GM21360 (cell line): ENCODE measurements at regions not wholly inside any gene's neighbourhood (a gene's known extent, or its start where the extent isn't known, plus 50 kb on each side); places are given as distances from the start of the nearest gene placed in this dataset.
"Not testable (repeated sequence)": the region's sequence is repeated elsewhere in the genome, so short reads cannot be mapped to it uniquely, and the experiment has no call there.

Experiments
- ATAC-seq: cut with Tn5 transposase; IDR thresholded peaks from one replicate; pipeline ENCODE4 v1.9.1; 2021; ENCODE audit warnings: mild to moderate bottlenecking, moderate library complexity; ENCODE audit not compliant: unreplicated experiment

DNA sequence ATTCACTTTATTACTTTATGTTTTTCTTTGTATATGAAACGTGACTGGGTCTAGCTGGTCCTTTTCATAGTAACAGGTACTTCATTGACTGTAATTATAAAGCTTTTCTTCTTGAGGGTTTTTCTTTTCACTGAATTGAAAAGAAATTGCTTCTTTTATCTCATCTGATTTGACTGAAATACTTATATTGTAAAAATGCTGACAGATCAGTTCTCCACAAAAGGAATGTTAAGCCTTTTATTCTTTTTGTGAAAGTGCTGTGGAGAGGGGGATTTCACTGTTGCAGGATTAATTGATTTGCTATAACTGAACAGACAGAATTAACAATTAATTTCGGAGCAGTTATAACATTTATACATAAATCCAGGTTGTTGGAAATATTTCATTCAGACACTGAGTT, 2043.6 kb upstream of the C9orf72 start:
- ATAC-seq, result no peak

DNA sequence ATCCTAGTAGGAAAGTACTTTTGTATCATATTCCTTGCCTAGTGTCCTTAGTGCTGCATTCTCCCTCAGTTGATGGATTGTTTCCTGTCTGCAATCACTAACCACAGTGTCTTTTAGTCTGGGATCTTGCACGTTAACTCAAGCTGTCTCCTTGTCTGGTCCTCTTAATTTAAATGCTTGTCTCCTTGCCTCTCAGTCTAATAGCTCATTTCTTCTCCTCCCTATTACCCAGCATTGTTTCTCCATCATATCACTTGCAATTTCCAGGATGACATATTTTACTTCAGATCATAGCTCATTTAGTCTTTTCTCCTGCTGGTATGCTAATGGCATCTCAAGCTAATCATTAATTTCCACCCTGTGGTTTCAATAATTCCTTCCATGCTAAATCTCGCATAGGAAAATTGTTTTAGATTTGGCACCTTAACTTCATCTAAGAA, 2052.0 kb upstream of the C9orf72 start:
- ATAC-seq, result no peak

DNA sequence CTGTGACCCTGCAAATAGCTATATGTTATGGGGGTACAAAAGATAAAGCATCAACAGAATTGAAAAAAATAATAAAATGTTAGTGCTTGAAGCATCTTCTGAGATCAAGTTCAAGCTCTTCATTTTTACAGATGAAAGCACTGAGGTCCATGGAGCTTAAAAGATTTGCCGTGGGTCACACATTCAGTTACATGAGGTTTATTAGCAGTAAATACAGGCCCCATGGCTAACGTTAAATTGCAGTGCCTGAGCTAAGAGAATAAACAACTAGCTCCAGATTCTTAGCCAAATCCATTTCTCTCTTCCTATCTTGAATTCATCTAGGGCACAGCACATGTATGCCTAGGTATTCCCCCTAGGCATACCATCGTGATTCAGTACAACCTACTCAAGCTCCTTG, 2052.7 kb upstream of the C9orf72 start:
- no peak for ATAC-seq

DNA sequence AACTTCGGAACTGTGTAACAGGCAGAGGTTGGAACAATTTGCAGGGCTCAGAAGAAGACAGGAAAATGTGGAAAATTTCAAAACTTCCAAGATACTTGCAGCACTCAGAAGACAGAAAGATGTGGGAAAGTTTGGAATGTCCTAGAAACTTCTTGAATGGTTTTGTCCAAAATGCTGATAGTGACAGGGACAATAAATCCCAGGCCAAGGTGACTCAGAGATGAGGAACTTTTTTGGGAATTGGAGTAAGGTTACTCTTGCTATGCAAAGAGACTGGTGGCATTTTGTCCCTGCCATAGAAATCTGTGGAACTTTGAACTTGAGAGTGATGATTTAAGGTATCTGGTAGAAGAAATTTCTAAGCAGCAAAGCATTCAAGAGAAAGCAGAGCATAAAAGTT, 2055.6 kb upstream of the C9orf72 start:
- ATAC-seq, result not testable (repeated sequence)

DNA sequence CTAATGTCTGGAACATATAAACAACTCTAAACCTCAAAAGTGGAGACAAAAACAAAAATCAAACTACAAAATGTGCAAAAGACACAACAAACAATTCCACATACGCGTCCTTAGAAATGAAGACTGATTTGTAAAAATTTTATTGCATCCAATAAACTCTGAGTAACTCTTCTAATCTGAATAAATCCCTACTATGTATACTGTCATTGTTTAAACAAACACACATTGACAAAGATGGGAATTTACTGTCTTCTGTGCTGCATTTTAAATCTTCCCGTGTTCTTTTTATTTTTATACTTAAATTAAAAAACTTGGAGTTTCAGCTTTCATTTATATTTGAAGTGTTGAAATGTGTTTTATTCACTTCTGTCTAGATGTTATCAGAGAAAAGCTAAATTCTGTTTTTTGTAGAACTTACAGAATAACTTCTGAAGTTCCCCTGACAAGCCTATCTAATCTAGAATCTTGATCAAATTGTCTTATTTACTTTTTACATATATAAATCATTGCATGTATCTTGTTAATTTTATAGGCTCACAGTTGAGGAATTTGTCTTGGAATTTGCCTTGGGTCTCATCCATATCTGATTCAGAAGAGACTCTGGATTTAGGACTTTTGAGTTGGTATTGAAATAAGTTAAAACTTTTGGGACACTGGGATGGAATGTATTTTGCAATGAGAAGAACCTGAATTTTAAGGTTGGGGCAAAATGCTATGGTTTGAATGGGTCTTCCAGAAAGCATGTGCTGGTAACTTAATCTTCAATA, 2064.4 kb upstream of the C9orf72 start:
- no peak for ATAC-seq

DNA sequence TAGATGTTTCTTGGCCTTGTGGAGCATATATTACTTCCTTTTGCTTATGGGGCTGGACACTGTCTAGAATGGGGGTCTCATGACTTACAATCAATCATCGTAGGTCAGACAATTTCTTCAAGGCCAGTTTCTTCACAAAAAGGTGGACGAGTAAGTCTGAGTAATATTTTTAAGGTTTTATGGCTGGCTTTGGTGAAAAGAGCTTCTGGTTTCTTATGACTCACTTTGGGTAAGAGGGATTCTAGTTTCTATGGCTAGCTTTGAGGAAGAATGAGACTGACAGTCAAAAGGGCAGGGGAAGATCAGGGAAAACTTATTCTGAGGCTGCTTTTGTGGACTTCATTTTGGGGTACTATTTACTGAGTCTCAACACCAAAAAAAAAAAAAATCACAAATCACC, 2067.2 kb upstream of the C9orf72 start:
- no peak for ATAC-seq

DNA sequence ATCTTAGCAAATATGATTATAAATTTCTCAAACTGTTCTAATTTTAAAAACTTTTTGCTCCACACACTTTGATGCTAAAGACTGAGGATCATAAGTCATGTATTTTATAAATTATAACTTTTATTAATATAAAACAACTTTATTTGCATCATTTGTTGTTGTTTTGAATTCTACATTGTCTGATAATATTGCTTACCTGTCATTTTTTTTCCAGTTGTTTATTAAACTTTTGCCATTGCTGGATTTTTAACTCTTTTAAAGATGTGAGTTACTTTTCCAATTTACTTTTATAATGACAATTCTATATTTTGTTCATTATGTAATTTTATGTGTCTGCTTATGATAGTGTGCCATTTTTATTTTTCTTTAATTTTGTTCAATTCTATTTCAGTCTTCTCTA, 2071.2 kb upstream of the C9orf72 start:
- no peak for ATAC-seq

DNA sequence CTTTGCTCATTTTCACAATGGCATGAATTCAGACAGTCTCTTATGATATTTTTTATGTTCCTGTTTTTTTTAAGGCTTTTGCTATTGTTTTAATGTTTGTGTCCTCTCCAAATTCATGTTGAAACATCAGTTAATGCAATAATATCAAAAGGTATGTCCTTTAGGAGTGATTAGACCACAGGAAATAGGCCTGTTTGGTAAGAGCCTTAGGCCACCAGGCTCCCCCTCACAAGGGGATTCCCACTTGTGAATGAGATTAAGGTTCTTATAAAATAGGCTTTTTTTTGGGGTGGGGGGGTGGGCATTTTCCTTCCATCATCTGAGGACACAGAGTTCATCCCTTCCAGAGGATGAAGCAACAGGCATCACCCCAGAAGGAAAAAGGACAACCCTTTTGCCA, 2074.2 kb upstream of the C9orf72 start:
- no peak for ATAC-seq

DNA sequence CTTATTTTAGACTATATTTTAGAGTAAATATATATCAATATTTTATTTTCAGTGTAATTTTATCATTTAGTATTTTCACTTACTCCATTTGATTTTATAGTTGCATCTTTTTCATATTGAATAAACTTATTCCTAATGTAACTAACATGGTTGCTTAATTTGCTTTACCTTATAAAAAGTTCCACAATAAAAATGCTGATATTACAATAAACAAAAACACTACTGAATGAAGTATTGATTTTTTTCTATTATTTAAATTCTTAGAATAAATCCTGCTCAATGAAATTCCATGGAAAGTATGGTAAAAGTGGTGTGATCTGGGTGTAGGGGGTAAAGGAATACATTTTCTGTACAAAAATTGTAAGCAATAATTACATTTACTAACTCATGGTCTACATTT, 2074.9 kb upstream of the C9orf72 start:
- no peak for ATAC-seq

DNA sequence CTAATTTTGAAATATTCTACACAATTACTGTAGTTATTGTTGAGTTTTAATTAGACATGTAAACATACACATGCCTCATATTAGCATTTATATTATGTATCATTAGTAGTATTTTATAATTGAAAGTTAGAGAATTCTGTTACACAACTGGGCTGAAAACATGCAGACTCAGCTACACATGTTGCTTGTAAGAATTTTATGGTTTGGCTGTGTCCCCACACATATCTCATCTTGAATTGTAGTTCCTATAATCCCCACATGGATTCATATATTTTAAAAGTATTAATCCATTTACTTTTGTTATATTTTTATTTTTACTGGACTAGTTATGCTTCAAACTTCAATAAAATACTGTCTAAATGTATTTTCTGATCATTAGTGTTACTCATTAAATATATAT, 2075.3 kb upstream of the C9orf72 start:
- no peak for ATAC-seq

DNA sequence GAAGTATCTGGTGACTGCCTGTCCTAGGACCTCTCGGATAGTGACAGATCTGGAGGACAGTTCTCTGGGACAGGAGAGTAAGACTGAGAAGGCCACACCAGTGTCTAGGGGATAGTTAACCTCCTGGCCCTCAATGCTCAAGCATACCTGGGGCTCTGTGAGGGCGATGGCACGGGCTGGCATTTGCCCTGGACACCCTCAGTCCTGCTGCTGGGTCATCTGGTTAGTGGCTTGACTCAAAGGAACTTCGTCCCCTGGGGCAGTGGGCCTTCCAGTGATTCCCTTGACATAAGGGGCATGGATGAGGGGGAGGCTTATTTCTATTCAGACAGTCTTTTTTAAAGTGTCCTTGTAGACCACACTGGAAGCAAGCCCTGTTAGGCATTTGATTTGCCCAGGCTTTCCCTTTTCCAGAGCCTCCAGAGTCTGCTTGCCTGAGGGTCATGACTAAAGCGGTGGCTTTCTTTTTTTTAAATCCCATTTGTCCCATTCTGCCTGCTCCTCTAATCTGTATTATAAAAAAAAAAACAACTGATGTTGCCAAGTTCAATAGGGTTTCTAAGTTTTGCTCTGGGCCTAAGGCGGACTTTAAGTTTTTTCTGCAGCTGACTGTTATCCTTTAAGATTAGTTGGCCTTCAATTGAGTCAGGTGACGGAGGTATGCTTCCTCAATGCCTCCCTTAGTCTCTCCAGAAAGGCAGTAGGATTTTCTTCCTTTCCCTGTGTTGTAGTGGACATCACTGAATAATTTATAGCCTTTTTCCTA, 2083.5 kb upstream of the C9orf72 start:
- no peak for ATAC-seq

DNA sequence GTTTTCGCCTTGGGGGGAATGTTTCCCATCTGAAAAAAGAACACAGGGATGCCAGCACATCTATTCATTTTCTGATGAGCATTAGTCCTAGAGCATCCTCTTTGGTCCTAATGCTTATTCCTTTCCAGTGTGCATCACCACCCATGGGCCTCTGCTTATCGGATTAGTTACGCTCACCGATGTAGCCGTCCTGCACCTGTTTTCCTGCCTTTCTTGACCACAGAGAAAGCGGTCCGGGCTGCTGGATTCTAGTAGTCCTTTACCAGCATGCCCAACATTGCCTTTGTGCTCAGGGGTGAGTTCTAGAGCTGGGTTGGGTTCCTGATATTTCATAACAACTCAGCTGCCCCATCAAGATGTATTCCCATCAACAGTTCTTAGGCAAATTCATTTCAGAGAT, 2084.5 kb upstream of the C9orf72 start:
- ATAC-seq, result no peak

DNA sequence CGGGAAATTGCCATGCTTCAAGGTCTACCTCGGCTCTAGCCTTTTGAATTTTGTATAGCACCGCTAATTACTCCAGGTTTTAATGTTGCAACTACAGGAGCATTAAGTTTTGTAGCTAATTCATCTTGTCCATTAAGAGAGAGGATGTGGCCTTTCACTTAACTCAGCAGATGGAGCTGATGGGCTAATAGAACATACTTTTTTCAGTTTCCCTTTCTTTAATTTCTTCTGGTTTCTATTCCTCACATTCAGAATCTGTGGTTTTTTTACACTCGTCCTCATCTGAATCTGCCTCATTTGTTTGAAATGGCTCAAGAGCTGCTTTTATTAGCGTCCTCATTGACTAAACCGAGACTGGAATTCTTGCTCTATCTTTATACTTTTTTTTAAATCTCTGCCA, 2085.7 kb upstream of the C9orf72 start:
- no peak for ATAC-seq

DNA sequence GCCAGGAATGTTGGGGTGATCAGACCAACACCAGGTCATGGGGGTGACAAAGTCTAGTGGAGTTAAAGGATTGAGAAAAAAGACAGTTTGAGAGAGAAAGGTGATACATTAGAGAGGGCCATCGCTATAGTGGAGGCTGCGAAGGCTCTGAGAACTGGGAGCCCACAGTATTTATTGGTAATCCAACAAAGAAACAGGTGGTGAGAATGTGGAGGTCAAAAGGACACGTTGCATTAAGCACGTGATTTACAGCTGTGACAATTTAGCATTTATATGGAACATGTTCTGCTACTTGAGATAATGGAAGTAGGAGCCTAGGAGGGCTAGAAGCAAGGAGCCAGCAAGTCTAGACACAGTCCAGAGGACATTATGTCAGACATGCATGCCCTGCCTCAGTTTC, 2086.5 kb upstream of the C9orf72 start:
- no peak for ATAC-seq

DNA sequence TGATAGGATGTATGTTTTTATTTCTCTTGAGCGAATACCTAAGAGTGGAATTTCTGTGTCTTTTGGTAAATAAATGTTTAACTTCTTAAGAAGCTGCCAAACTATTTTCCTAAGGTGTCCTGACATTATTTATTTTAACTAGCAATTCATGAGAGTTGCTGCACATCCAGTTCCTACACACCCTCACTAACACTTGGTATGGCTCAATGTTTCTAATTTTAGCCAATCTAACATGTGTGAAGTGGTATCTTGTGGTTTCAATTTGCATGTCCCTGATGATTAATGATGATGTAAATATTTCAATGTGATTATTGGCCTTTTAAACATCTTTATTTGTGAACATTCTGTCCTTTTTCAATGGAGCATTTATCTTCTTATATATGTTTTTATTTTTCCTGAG, 2095.5 kb upstream of the C9orf72 start:
- ATAC-seq, result no peak

DNA sequence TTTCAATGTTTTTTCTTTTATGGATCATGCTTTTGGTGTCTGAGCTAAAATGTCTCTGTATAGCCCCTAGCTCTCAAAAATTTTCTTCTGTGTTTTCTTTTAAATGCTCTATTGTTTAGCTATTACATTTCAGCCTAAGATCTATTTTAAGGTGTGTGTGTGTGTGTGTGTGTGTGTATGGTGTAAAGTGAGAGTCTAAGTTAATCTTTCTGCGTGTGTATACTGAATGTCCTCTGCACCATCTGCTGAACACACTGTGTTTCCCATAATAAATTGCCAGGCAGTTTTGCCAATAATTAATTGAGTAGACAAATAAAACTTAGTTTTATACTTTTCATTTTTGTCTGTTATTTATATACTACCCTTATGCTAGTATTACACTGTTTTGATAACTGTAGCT, 2096.3 kb upstream of the C9orf72 start:
- ATAC-seq, result no peak

DNA sequence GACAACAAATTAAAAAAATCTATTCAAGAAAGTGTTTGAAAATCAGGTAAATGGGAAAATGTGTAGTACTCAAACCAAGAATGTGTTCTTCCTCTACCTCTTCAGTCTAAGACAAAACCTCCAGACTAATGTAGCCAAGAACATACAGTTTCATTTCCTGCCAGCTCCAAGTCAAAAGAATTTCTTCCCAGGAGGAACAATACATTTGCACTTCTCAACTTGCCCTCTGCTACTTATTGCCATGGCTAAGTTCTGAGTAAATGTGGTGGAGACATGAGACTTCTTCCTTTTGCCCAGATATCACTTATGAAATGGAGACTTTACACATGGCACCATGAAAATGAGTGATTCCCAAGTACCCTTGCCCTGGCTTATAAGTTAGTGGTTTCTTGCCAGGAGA, 2112.2 kb upstream of the C9orf72 start:
- no peak for ATAC-seq

DNA sequence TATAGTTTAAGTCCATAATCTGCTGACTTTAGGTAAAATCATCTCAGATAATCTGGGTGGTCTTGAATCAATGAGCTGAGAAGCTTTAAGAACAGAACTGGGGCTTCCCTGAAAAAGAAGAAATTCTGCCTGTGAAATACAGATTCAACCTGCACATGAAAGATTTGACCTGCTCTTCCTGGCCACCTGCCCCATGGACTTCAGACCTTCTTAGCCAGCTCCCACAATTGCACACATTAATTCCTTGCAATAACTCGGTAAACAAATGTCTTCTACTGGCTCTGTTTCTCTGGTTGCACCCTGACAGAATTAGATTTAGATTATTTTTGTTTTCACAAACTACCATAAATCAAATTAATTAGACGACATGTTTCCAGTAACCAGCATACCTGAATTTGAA, 2117.9 kb upstream of the C9orf72 start:
- no peak for ATAC-seq

DNA sequence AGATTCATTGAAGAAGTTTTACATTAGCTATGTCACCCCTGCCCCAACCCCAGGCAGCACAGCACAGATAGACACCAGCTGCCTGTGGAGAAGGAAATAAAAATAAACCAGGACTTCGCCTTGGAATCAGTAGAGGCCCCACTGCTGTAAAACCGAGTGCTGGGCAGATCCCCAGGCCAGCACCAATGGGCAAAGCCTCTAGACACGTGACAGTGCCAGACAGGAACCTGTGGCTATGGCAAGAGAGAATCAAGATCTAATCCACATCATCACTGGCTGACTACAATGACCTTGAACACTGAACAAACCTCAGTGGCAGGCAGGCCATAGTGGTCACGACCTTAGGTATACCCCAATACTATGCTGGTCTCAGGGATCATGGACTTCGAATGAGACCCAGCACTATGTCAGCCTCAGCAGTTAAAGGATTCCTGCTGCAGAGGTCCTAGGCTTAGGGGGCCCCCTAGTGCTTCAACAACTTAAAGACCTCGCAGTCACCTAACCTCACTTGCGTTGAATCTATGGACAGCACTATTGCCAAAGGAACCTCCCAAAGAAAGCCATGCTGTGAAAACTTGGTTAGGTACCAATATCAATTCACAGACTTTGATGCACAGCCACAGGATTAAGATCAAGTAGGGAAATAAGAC, 2118.6 kb upstream of the C9orf72 start:
- ATAC-seq, result no peak

DNA sequence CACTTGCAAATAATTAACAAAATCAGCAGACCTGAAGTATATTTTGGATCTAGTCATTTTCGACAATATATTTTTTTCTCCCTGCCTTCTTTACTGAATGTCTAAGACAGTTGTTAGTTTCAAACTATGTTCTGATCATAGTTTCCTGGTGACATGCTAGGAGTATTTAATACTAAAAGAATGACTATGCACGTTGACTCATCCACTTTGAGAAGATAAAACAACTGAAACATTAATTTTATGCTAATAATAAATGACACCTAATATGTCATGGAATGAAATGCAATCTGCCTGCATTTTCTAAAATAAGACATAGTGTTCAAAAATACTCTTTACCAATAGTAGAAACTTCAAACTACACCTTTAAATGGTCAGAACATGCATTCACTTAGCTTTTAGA, 2123.7 kb upstream of the C9orf72 start:
- no peak for ATAC-seq

DNA sequence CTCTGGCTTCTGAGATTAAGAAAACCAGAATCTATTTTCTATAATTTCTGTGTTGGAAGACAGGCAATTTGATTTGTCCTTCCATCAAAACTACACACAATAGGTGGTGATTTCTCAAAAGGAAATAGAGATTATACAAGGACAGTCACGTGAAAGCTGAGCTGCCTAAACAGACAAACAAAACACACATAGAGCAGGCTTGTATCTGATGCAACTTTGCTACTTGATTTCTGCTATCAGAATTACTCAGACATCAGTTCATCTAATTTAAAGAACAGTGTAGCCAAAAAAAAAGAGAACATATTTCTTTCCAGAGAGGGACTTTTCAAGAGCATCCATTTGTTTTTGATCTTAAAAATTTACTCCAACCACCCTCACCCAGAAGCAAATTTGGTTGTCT, 2128.3 kb upstream of the C9orf72 start:
- ATAC-seq, result no peak

DNA sequence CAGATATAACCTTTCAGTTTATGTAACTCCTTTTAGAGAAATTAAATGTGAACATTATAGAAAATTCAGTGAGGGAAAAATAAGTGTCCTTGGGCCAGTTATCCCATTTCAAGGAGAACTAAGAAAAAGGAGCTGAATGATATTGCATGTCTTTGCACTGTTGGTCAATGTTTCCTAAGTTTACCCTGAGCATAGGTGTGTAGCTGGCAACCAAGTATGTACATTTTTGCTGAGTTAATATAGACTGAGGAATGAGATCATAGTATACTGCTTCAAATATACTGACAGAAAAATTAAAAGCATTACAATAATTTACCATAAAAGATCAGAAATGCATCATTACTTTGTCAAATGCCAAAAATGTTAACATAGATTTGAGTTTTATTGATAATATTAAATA, 2128.7 kb upstream of the C9orf72 start:
- ATAC-seq, result no peak
